ENCODE measurements at regions not wholly inside any gene's neighbourhood (a gene's known extent, or its start where the extent isn't known, plus 50 kb on each side); places are given as distances from the start of the nearest gene placed in this dataset.

- no peak overlapping the region for H3K4me3 ChIP-seq
- no peaks in the 10 kb centered on the region for H3K4me1 ChIP-seq
- H3K27me3 ChIP-seq, result no peaks in the 10 kb centered on the region
- H3K36me3 ChIP-seq, result no peaks in the 10 kb centered on the region
- H3K9me3 ChIP-seq, result no peaks in the 10 kb centered on the region
- no peak for DNase-seq
- TF ChIP-seq, protein P1, sequence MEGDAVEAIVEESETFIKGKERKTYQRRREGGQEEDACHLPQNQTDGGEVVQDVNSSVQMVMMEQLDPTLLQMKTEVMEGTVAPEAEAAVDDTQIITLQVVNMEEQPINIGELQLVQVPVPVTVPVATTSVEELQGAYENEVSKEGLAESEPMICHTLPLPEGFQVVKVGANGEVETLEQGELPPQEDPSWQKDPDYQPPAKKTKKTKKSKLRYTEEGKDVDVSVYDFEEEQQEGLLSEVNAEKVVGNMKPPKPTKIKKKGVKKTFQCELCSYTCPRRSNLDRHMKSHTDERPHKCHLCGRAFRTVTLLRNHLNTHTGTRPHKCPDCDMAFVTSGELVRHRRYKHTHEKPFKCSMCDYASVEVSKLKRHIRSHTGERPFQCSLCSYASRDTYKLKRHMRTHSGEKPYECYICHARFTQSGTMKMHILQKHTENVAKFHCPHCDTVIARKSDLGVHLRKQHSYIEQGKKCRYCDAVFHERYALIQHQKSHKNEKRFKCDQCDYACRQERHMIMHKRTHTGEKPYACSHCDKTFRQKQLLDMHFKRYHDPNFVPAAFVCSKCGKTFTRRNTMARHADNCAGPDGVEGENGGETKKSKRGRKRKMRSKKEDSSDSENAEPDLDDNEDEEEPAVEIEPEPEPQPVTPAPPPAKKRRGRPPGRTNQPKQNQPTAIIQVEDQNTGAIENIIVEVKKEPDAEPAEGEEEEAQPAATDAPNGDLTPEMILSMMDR (IDR thresholded peaks at IDR 0.05), result no peak
- WGBS, 2 donors, result 79 to 82% methylated on average over 5 of the region's 5 CpGs
- ATAC-seq, result no peak
- intact Hi-C loops (cut with DNase I), result loop anchor here in 1 of 10 donors (5.0 kb wide), 1 partner anchor 103 kb away; no protein-coding TSS in a partner anchor
- H3K27ac ChIP-seq, result no peak overlapping the region
Observed at GRCh38 chr11:32485733-32486132, 50.4 kb upstream of the WT1 start.
